Loucy (cell line): ENCODE measurements at regions not wholly inside any gene's neighbourhood (a gene's known extent, or its start where the extent isn't known, plus 50 kb on each side); places are given as distances from the start of the nearest gene placed in this dataset.

Experiments
- CTCF ChIP-seq: fragments of 200-600 bp; sonication (generic); conservative IDR thresholded peaks from 2 replicates; pipeline ENCODE4 v1.5.1; 2014; ENCODE audit warnings: mild to moderate bottlenecking, antibody characterized with exemption, low read length
- EZH2phosphoT487 ChIP-seq: fragments of 200-600 bp; IDR thresholded peaks from 2 replicates; pipeline ENCODE4 v1.6.1; 2018; ENCODE audit warnings: antibody characterized with exemption, mild to moderate bottlenecking, moderate library complexity, borderline replicate concordance

GRCh38 chr20:24095303-24095702, 106.7 kb upstream of the GGTLC1 start:
- TF ChIP-seq CTCF: no peak
- no peak for TF ChIP-seq EZH2phosphoT487
